ENCODE measurements at regions not wholly inside any gene's neighbourhood (a gene's known extent, or its start where the extent isn't known, plus 50 kb on each side); places are given as distances from the start of the nearest gene placed in this dataset.

DNA sequence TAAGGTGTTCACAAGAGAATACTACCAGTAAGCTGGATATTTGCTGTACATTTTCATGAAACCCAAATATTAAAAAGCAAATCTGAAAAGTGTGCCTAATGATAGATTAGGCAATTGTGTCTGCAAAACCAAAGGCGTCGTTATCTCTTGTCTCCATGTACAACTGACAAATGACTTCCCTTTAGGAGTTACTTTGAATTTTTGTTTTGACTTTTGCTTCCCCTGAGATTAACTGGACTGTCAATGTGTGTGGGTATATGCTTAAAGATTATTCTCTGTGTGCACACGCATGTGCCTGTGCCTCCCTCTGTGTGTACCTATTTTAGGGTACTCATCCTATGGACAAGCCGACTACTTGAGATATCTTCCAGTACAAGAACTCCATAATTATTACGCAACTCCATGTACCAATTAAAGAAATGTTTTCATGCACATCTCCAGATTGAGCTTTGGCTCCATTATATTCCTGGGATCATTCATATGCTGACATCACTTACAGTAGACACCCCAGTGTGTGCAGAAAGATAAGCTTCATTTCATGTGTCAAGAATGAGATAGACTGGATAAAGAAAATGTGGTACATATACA, 431.2 kb upstream of the ADAMTS9 start:
- DNase-seq (ENCODE audit: extremely low spot score) = no peak
- H3K4me1 ChIP-seq = no peaks in the 10 kb centered on the region
- H3K27ac ChIP-seq (replicated peaks in 1 of 4) = no peak overlapping the region
- no peak overlapping the region for H3K4me3 ChIP-seq
- H3K9me3 ChIP-seq = peaks cover 0 to 11% (median 2%) of the 10 kb centered on the region in 4 donors
- intact Hi-C loops (cut with DNase I) = no loop called here
- TF ChIP-seq, protein P1, sequence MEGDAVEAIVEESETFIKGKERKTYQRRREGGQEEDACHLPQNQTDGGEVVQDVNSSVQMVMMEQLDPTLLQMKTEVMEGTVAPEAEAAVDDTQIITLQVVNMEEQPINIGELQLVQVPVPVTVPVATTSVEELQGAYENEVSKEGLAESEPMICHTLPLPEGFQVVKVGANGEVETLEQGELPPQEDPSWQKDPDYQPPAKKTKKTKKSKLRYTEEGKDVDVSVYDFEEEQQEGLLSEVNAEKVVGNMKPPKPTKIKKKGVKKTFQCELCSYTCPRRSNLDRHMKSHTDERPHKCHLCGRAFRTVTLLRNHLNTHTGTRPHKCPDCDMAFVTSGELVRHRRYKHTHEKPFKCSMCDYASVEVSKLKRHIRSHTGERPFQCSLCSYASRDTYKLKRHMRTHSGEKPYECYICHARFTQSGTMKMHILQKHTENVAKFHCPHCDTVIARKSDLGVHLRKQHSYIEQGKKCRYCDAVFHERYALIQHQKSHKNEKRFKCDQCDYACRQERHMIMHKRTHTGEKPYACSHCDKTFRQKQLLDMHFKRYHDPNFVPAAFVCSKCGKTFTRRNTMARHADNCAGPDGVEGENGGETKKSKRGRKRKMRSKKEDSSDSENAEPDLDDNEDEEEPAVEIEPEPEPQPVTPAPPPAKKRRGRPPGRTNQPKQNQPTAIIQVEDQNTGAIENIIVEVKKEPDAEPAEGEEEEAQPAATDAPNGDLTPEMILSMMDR (IDR thresholded peaks at IDR 0.05) = no peak
- TF ChIP-seq POLR2A (IDR thresholded peaks at IDR 0.05; ENCODE audit: low read depth) (no peak), POLR2AphosphoS5 (IDR thresholded peaks at IDR 0.05) (no peak), EP300 (IDR thresholded peaks at IDR 0.05) (no peak)
- no peaks in the 10 kb centered on the region for H3K36me3 ChIP-seq
- no peaks in the 10 kb centered on the region for H3K27me3 ChIP-seq
- WGBS = 86% methylated on average over 5 of the region's 5 CpGs

DNA sequence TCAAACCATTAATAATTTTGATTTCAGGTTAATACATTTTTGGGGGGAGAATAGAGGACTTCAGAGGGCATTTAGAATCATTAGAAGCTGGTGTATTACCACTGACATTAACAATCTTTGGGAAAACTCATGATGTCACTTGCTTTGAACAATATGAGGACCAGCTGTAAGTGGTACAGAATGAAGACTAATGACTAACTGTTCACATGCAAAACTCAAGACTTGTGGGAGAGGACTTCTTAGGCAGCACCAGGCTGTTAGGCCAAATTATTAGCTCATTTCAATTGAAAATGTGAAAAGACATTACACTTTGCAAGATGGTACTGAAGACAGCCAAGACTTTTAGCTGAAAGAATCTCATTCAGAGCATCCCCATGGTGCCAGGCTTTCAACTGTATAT, 426.2 kb upstream of the ADAMTS9 start:
- DNase-seq (ENCODE audit: extremely low spot score) = no peak
- intact Hi-C loops (cut with DNase I) = no loop called here
- Histone ChIP-seq H3K4me3 (no peak overlapping the region), H3K4me1 (no peaks in the 10 kb centered on the region), H3K9me3 (no peaks in the 10 kb centered on the region), H3K27me3 (no peaks in the 10 kb centered on the region), H3K36me3 (no peaks in the 10 kb centered on the region), H3K27ac (replicated peaks in 1 of 4) (no peak overlapping the region)
- TF ChIP-seq EP300 (IDR thresholded peaks at IDR 0.05) (no peak), POLR2A (IDR thresholded peaks at IDR 0.05; ENCODE audit: low read depth) (no peak), POLR2AphosphoS5 (IDR thresholded peaks at IDR 0.05) (no peak)
- TF ChIP-seq, protein P1 (IDR thresholded peaks at IDR 0.05) = no peak

DNA sequence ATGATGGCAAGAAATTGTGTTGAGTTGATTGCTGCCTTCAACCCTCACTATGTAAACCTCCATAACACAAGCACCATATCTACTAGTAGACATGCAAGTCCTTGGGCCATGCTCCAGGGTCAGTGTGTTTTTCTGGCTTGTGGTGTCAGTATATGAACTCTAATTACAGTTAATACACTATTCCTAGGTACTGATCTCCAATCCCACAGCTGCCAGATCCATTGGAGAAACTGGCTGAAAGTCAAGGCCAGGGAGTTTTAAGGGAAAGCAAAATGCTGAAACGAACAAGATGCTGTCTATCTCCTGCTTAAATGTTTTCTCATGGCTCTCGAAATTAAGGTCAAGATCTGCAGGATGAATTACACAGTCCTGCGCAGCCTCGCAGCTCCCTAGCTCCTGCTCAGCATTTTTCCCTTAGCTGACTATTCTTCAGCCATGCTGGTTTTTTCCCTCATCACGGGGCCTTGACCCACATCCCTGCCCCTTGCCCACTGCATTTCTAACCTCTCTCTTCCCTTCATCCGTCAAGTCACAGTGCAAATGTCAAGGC, 425.0 kb upstream of the ADAMTS9 start:
- H3K36me3 ChIP-seq = no peaks in the 10 kb centered on the region
- no peaks in the 10 kb centered on the region for H3K4me1 ChIP-seq
- DNase-seq (ENCODE audit: extremely low spot score) = no peak
- intact Hi-C loops (cut with DNase I) = no loop called here
- no peak overlapping the region for H3K27ac ChIP-seq (replicated peaks in 1 of 4)
- H3K4me3 ChIP-seq = no peak overlapping the region
- 79% methylated on average over 6 of the region's 6 CpGs for WGBS
- H3K27me3 ChIP-seq = no peaks in the 10 kb centered on the region
- H3K9me3 ChIP-seq = no peaks in the 10 kb centered on the region
- TF ChIP-seq POLR2A (IDR thresholded peaks at IDR 0.05; ENCODE audit: low read depth) (no peak), EP300 (IDR thresholded peaks at IDR 0.05) (no peak), POLR2AphosphoS5 (IDR thresholded peaks at IDR 0.05) (no peak)
- TF ChIP-seq, protein P1 (IDR thresholded peaks at IDR 0.05) = no peak

DNA sequence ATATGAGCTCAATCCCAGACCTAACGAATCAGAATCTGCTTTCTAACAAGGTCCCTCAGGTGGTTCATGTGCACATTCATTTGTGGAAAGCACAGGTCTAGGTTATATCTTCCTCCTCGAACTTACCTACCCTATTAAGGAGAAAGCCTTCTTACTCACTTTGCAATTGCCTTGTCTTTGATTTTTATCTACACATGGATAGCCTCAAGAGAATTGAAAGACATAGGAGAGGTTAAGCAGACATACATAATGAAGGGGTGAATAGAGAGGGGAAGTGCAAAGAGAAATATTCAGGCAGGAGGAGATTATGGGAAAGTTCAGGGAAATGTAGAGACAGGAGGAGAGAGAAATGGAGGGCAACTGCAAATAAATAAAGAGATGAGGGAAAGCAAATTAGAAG, 422.9 kb upstream of the ADAMTS9 start:
- TF ChIP-seq POLR2A (IDR thresholded peaks at IDR 0.05; ENCODE audit: low read depth) (no peak), POLR2AphosphoS5 (IDR thresholded peaks at IDR 0.05) (no peak), EP300 (IDR thresholded peaks at IDR 0.05) (no peak)
- TF ChIP-seq, protein P1 (IDR thresholded peaks at IDR 0.05) = no peak
- intact Hi-C loops (cut with DNase I) = no loop called here
- no peaks in the 10 kb centered on the region for H3K4me1 ChIP-seq
- no peak for DNase-seq (ENCODE audit: extremely low spot score)
- H3K36me3 ChIP-seq = no peaks in the 10 kb centered on the region
- H3K27me3 ChIP-seq = no peaks in the 10 kb centered on the region
- H3K27ac ChIP-seq (replicated peaks in 1 of 4) = no peak overlapping the region
- H3K4me3 ChIP-seq = no peak overlapping the region
- 93% methylated on average over 2 of the region's 2 CpGs for WGBS
- no peaks in the 10 kb centered on the region for H3K9me3 ChIP-seq

DNA sequence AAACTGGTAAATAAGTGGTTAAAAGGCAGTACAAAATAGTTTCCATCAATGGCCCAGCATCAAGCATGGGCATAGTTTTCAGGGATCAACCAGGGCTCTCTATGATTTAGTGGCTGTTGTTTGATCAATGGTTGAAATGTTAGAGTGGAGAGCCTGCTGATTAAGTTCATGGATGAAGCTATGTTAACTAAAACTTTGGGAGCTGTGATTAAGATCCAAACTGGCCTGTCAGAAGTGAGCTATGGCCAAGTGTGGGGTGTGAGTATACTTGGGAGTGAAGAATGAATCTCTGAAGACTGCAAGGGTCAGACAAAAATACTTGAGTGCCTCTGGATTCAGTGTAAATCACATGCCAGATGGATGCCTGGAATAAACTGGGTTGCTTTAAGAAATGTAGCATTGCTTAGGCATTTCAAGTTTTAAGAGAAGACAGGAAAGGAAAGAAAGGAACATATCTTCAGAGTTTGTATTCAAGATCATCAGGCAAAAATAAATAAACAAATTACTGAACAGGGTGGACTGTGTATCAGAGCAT, 422.2 kb upstream of the ADAMTS9 start:
- H3K36me3 ChIP-seq = no peaks in the 10 kb centered on the region
- intact Hi-C loops (cut with DNase I) = no loop called here
- TF ChIP-seq EP300 (IDR thresholded peaks at IDR 0.05) = no peak
- TF ChIP-seq POLR2AphosphoS5 (IDR thresholded peaks at IDR 0.05) = no peak
- TF ChIP-seq, protein P1 (IDR thresholded peaks at IDR 0.05) = no peak
- no peak for TF ChIP-seq POLR2A (IDR thresholded peaks at IDR 0.05; ENCODE audit: low read depth)
- H3K27me3 ChIP-seq = no peaks in the 10 kb centered on the region
- H3K4me3 ChIP-seq = no peak overlapping the region
- no peaks in the 10 kb centered on the region for H3K9me3 ChIP-seq
- H3K27ac ChIP-seq (replicated peaks in 1 of 4) = no peak overlapping the region
- H3K4me1 ChIP-seq = no peaks in the 10 kb centered on the region
- no peak for DNase-seq (ENCODE audit: extremely low spot score)
